SJCRH30 (cell line): ENCODE measurements at regions not wholly inside any gene's neighbourhood (a gene's known extent, or its start where the extent isn't known, plus 50 kb on each side); places are given as distances from the start of the nearest gene placed in this dataset.

ENCODE experiments used
- DNase-seq, 2 experiments: peaks; one replicate each; pipeline ENCODE4 v3.0.0-alpha.2; 2015 to 2020
- H3K27ac ChIP-seq: fragments of 250-450 bp; sonication (Bioruptor Pico); 2 replicates; pipeline ENCODE4 v1.5.1; 2020; ENCODE audit warnings: mild to moderate bottlenecking, moderate library complexity
- H3K27me3 ChIP-seq: fragments of 250-450 bp; sonication (Bioruptor Pico); 2 replicates; pipeline ENCODE4 v1.5.1; 2020; ENCODE audit warnings: mild to moderate bottlenecking, moderate library complexity
- H3K36me3 ChIP-seq: fragments of 250-450 bp; sonication (Bioruptor Pico); 2 replicates; pipeline ENCODE4 v1.5.1; 2020; ENCODE audit warnings: mild to moderate bottlenecking, moderate library complexity
- H3K4me1 ChIP-seq: fragments of 250-450 bp; sonication (Bioruptor Pico); 2 replicates; pipeline ENCODE4 v1.5.1; 2020; ENCODE audit warnings: mild to moderate bottlenecking, moderate library complexity
- H3K4me3 ChIP-seq: fragments of 250-450 bp; sonication (Bioruptor Pico); 2 replicates; pipeline ENCODE4 v1.5.1; 2020; ENCODE audit warnings: mild to moderate bottlenecking, moderate library complexity
- H3K9me3 ChIP-seq: fragments of 250-450 bp; sonication (Bioruptor Pico); replicated peaks from 2 replicates; pipeline ENCODE4 v1.5.1; 2020; ENCODE audit warnings: mild to moderate bottlenecking, moderate library complexity

DNA sequence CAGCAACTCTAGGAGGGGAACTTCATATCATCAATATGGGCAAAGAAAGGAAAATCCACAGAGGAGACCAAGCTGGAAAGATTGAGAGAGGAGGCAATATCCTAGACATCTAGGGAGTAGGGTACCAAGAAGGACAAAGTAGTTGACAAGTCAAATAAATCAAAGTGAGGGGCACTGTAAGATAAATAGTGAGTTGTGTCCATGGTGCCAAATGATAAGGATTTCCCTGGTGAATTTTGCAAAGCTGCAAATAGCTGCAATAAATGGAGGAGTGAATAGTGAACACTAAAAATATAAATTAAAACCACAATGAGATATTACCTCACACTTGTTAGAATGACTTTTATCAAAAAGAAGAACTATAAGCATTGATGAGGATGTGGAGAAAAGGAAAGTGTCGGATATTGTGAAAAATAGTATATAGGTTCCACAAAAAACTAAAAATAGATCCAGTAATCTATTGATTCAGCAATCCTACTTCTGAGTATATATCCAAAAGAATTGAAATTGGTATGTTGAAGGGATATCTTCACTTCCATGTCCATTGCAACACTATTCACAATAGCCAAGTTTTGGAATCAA, 258.2 kb upstream of the FN1 start:
- no peak overlapping the region for H3K27ac ChIP-seq
- no peaks in the 10 kb centered on the region for H3K27me3 ChIP-seq
- no peaks in the 10 kb centered on the region; the same call in 1 of the 2 replicates for H3K4me1 ChIP-seq
- no peak overlapping the region for H3K4me3 ChIP-seq
- H3K36me3 ChIP-seq, result no peaks in the 10 kb centered on the region
- H3K9me3 ChIP-seq, result no peaks in the 10 kb centered on the region; the same call in none of the 2 replicates
- DNase-seq, result no peak

DNA sequence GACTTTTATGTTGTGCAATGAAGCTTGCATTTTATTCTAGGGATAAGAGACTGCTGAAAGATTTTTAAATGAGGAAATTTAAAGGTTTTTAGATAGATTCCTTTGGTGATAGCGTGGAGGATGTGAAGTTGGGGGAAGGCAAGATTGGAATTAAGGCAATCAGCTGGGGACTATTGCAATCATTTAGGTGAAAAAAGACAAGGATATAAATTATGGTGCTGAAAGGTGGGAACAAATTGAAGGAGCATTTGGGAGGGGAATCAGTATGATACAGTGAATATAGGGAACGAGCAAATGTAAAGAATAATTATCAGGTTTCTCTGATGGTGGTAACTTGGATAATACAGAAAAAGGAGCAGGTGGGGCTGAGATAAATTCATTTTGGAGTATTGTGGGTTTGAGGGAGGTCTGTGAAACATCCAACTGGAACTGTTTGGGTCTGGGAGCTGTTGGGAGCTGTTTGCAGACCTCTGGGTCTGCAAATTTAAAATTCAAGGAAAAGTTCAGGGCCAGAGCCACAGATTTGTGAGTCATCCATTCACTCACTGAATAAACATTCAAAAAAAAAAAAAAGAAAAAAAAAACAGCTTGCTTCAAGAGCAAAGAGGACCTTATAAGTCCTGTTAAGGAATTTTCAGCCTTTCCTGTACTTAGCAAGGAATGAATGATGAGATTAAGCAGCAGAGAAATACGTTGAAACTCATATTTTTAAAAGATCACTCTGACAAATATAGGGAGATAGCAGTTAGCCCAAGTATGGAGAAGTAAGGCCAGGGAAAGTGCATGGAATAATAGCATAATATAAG, 257.5 kb upstream of the FN1 start:
- no peaks in the 10 kb centered on the region for H3K27me3 ChIP-seq
- no peaks in the 10 kb centered on the region; the same call in 1 of the 2 replicates for H3K4me1 ChIP-seq
- no peak overlapping the region for H3K27ac ChIP-seq
- DNase-seq, result no peak
- H3K36me3 ChIP-seq, result no peaks in the 10 kb centered on the region
- no peaks in the 10 kb centered on the region; the same call in none of the 2 replicates for H3K9me3 ChIP-seq
- no peak overlapping the region for H3K4me3 ChIP-seq

- no peak for DNase-seq
- H3K9me3 ChIP-seq, result no peaks in the 10 kb centered on the region; the same call in 1 of the 2 replicates
- no peak overlapping the region for H3K27ac ChIP-seq
- no peaks in the 10 kb centered on the region for H3K27me3 ChIP-seq
- H3K4me3 ChIP-seq, result no peak overlapping the region
- H3K4me1 ChIP-seq, result no peaks in the 10 kb centered on the region; the same call in 1 of the 2 replicates
- no peaks in the 10 kb centered on the region for H3K36me3 ChIP-seq
Measured at GRCh38 chr2:215692387-215693079, 256.7 kb upstream of the FN1 start.

DNA sequence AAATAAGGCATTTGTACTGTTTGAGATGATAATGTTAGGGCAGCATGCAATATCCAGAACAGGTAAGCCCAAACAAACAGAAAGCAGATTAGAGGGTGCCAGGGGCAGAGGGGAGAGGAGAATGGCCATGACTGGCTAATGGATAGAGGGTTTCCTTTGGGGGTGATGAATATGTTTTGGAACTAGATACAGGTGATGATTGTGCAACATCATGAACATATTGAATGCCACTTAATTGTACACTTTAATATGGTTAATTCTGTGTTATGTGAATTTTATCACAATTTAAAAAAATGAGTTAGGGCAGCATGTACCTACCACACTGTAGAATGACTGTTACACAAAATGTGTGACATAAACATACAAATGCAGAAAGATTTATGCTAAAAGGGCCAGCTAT, 255.5 kb upstream of the FN1 start:
- Histone ChIP-seq H3K36me3 (no peaks in the 10 kb centered on the region), H3K27ac (no peak overlapping the region)

DNA sequence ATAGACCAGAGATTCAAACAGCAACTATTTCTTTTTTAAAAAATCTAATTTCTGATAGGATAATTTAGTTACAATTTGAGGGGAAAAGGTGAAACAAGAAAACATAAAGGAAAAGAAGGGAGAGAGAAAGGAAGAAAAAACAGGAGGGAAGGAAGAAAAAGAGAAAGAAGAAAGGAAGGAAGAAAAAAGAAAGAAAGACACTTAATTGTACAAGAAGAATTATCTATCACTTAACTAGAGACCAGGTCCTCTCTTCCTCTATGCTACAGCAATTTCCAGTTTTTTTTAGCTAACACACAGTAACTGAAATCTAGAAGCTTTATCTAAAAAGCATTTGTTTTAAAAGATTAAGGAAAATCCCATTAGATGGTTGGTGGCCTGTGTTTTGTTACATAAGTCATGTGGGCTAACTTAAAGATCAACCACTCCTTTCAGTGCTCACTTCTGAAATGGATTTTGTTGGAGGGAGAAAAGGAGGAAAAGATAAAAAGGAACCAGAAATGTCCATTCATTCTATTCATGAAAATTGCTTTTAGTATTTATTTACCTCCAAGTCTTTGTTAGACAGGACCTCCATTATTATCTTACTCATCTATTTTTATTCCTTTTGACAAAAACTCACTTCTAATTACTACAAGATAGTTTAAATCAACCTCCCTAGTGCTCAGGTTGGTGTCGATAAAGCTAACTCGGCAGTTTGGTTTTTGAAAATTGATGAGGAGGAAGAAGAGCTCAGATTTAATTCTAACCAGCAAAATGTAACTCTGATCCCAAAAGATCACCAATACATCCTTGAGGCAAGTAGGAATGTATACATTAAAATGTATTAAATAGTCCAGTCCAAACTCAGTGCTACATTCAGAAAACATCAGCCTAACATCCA, 251.5 kb upstream of the FN1 start:
- Histone ChIP-seq H3K4me1 (no peaks in the 10 kb centered on the region), H3K9me3 (no peaks in the 10 kb centered on the region; the same call in 1 of the 2 replicates), H3K27ac (no peak overlapping the region), H3K27me3 (no peaks in the 10 kb centered on the region), H3K36me3 (no peaks in the 10 kb centered on the region), H3K4me3 (no peak overlapping the region)
- DNase-seq, result no peak

More for the DNA sequence above, 255.5 kb upstream of the FN1 start:
- no peak for DNase-seq
- H3K4me3 ChIP-seq, result no peak overlapping the region
- H3K9me3 ChIP-seq, result no peaks in the 10 kb centered on the region; the same call in 1 of the 2 replicates
- no peaks in the 10 kb centered on the region; the same call in 1 of the 2 replicates for H3K4me1 ChIP-seq
- H3K27me3 ChIP-seq, result no peaks in the 10 kb centered on the region

DNA sequence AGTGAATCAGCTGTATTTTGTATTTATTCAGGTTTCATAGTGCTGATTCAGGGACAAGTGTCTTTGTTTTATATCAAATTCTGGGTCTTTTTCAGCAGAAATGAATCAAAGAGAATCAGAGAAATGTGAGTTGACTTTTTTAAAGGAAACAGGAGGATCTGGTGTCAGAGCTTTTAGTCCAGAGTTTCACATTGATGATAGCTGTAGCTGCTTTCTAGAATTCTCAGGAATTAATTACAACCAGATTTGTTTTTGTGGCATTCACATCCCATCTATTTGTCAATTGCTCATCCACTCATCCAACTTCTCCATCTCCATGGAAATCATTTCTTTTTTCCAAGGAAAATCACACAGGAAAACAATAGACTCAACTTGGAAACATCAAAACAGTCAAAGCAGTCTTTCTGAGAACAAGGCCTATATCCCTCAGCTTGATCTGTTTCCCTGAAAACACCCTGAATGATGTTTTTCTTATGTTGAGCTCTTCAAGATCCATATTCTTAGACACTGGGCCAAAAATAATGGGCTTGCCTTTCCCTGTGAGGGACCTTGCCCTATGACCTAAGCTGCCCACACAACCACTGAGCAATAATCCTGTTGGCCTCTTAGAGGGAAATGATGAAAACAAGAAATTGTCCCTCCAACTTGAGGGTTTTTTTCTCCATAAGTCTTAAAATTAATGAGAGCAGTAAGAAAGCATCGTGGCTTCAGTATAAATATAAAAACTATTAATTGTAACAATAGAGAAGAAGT, 249.5 kb upstream of the FN1 start:
- DNase-seq, result no peak
- H3K9me3 ChIP-seq, result no peaks in the 10 kb centered on the region
- no peak overlapping the region for H3K27ac ChIP-seq
- H3K4me3 ChIP-seq, result no peak overlapping the region
- no peaks in the 10 kb centered on the region for H3K27me3 ChIP-seq
- no peaks in the 10 kb centered on the region for H3K36me3 ChIP-seq
- H3K4me1 ChIP-seq, result peaks cover 9% of the 10 kb centered on the region

GRCh38 chr2:215684448-215685237, 248.8 kb upstream of the FN1 start:
- Histone ChIP-seq H3K4me1 (peaks cover 10% of the 10 kb centered on the region), H3K36me3 (no peaks in the 10 kb centered on the region), H3K4me3 (no peak overlapping the region), H3K27me3 (no peaks in the 10 kb centered on the region), H3K27ac (no peak overlapping the region), H3K9me3 (no peaks in the 10 kb centered on the region)
- no peak for DNase-seq

DNA sequence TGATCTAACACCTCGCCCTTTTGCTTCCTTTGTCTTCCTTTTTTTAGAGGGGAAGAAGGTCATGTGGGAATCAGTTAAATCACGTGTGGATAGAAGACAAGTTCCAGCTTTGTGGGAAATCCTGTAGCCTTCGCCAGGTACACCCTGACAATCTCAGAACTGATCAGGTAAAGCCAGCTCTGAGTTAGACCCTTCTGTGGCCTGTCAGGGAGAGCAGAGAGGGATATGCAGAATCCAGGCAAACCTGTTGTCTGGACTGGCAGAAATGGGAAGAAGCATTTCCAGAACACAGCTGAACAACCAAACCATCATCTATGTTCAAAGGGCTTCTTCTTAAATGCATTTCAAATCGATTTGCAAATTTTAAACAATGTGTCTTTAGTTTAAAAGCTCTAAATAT, 247.4 kb upstream of the FN1 start:
- H3K27me3 ChIP-seq, result no peaks in the 10 kb centered on the region
- H3K9me3 ChIP-seq, result no peaks in the 10 kb centered on the region
- no peak overlapping the region for H3K4me3 ChIP-seq
- no peak overlapping the region for H3K27ac ChIP-seq
- no peak for DNase-seq
- peaks cover 15% of the 10 kb centered on the region for H3K4me1 ChIP-seq
- H3K36me3 ChIP-seq, result no peaks in the 10 kb centered on the region

GRCh38 chr2:215681799-215682596, 246.1 kb upstream of the FN1 start:
- no peak for DNase-seq
- Histone ChIP-seq H3K27me3 (no peaks in the 10 kb centered on the region), H3K9me3 (no peaks in the 10 kb centered on the region), H3K36me3 (no peaks in the 10 kb centered on the region), H3K4me1 (peaks cover 23% of the 10 kb centered on the region), H3K27ac (no peak overlapping the region), H3K4me3 (no peak overlapping the region)

GRCh38 chr2:215680605-215681598, 245.0 kb upstream of the FN1 start:
- Histone ChIP-seq H3K9me3 (no peaks in the 10 kb centered on the region), H3K27me3 (no peaks in the 10 kb centered on the region), H3K4me1 (peaks cover 23% of the 10 kb centered on the region), H3K27ac (no peak overlapping the region), H3K36me3 (no peaks in the 10 kb centered on the region), H3K4me3 (no peak overlapping the region)
- peak; percentile 21 to 47 for DNase-seq

GRCh38 chr2:215678094-215678493, 242.2 kb upstream of the FN1 start:
- no peak for DNase-seq
- no peaks in the 10 kb centered on the region for H3K9me3 ChIP-seq
- H3K4me1 ChIP-seq, result peaks cover 23% of the 10 kb centered on the region
- no peaks in the 10 kb centered on the region for H3K27me3 ChIP-seq
- peak overlapping the region; percentile 51 for H3K27ac ChIP-seq
- no peaks in the 10 kb centered on the region for H3K36me3 ChIP-seq
- no peak overlapping the region for H3K4me3 ChIP-seq

DNA sequence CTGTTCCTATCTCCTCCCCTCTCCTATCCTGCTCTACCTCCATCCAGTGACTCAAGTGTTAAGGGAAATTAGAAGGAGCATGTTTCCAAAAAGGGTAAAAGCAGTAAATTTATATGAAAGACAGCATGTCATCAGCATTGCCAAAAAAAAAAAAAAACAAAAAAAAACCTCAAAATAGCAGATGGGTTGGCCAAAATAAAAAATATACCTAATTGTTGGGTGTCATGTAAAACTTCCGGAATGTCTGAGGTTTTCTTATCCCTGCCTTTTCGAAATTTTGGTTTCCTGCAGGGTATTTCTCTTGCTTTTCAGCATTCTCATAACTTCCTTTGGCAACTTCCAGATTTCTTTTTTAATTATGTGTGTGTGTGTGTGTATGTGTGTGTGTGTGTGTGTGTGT, 241.6 kb upstream of the FN1 start:
- H3K4me3 ChIP-seq, result no peak overlapping the region
- H3K27ac ChIP-seq, result no peak overlapping the region
- no peak for DNase-seq
- H3K36me3 ChIP-seq, result no peaks in the 10 kb centered on the region
- no peaks in the 10 kb centered on the region for H3K9me3 ChIP-seq
- no peaks in the 10 kb centered on the region for H3K27me3 ChIP-seq
- H3K4me1 ChIP-seq, result peaks cover 23% of the 10 kb centered on the region
